Esophagus squamous epithelium (tissue), 4 donors: ENCODE measurements at regions not wholly inside any gene's neighbourhood (a gene's known extent, or its start where the extent isn't known, plus 50 kb on each side); places are given as distances from the start of the nearest gene placed in this dataset.

Experiments
- CTCF ChIP-seq, 6 experiments: fragments of 450-650 bp in 4 of 6; fragments of 200-600 bp in 2 of 6; sonication (generic) in 2 of 6; IDR thresholded peaks; one replicate each; pipeline ENCODE4 v1.5.1; 2016 to 2019; ENCODE audit warnings: antibody characterized with exemption in 6 of 6, mild to moderate bottlenecking in 4 of 6, moderate library complexity in 4 of 6
- POLR2A ChIP-seq, 4 donors: fragments of 450-650 bp; IDR thresholded peaks; one replicate each; pipeline ENCODE4 v1.6.1; 2017; ENCODE audit warnings: antibody characterized with exemption in 4 of 4, mild to moderate bottlenecking in 4 of 4, moderate library complexity in 3 of 4

- TF ChIP-seq CTCF (IDR thresholded peaks at IDR 0.05) = no peak
- no peak for TF ChIP-seq POLR2A (IDR thresholded peaks at IDR 0.05)
Observed at GRCh38 chr6:92534109-92534508, 885.2 kb downstream of the EPHA7 start.
